Spinal cord (tissue), 9 donors: ENCODE measurements at regions not wholly inside any gene's neighbourhood (a gene's known extent, or its start where the extent isn't known, plus 50 kb on each side); places are given as distances from the start of the nearest gene placed in this dataset.

Experiments used
- DNase-seq, 6 donors: peaks; one replicate each; pipeline versions ENCODE4 v3.0.0 to v3.0.0-alpha.2; 2013 to 2015; ENCODE audit warnings: low spot score in 6 of 6, low read depth in 4 of 6
- H3K27ac ChIP-seq: one replicate; pipeline ENCODE4 v1.5.1; 2013; ENCODE audit warnings: low read depth, low read length, control low read depth
- H3K27me3 ChIP-seq: one replicate; pipeline ENCODE4 v1.6.1; 2013; ENCODE audit warnings: low read length; ENCODE audit not compliant: control insufficient read depth, insufficient read depth
- H3K36me3 ChIP-seq: one replicate; pipeline ENCODE4 v1.6.1; 2013; ENCODE audit warnings: low read length; ENCODE audit not compliant: control insufficient read depth, insufficient read depth
- H3K4me1 ChIP-seq: one replicate; pipeline ENCODE4 v1.6.1; 2013; ENCODE audit warnings: low read length; ENCODE audit not compliant: control insufficient read depth, insufficient read depth
- H3K4me3 ChIP-seq: one replicate; pipeline ENCODE4 v1.5.1; 2013; ENCODE audit warnings: low read depth, low read length, control low read depth
- H3K9me3 ChIP-seq: one replicate; pipeline ENCODE4 v1.6.1; 2013; ENCODE audit warnings: low read length; ENCODE audit not compliant: control insufficient read depth, insufficient read depth
- WGBS: methylation state at CpG from one replicate; pipeline ENCODE4 v1.1.5; 2013; ENCODE audit warnings: missing lambda C conversion rate; ENCODE audit not compliant: insufficient coverage; 5-methylcytosine and 5-hydroxymethylcytosine counted together
- donor health status: healthy.

DNA sequence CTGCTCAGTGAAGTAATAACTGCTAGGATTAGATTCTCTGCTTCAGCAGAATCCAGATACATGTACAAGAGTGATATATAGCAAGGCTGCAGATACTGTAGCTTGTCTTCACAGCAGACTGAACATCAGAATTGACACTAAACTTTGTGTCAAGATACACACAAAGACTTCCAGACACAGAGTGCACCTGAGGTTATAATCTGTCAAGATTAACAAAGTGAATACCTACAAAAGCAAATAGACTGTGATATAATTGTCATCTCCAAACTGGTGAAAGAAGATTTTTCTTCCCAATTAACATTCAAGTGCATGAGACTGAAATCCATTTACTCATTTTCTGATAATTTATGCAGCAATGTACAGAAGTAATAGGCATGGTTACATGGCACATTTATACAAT is 2266.5 kb upstream of the WWC1 start:
- no peaks in the 10 kb centered on the region for H3K27me3 ChIP-seq
- DNase-seq, result peak in 1 of 6 donors; percentile 38
- H3K36me3 ChIP-seq, result no peaks in the 10 kb centered on the region
- no peak overlapping the region for H3K4me3 ChIP-seq
- no peaks in the 10 kb centered on the region for H3K9me3 ChIP-seq
- H3K4me1 ChIP-seq, result no peaks in the 10 kb centered on the region
- no peak overlapping the region for H3K27ac ChIP-seq

DNA sequence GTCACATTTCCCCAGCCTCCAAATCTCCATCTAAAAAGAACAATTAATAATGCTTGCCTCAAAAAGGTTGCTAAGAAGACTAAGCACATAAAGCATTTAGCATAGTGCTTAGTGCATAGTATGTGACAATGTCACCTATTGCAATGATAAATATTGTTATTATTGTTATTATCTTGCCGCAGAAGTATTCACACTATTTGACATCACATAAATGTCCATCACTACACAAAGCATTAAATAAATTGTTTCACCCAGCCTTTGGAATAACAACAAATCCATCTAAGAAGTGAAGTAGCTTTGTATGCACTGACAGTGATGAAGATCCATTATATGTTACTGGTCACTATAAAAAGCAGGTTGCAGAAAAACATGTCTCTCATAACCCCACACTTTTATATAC is 2263.9 kb upstream of the WWC1 start:
- Histone ChIP-seq H3K27ac (no peak overlapping the region), H3K4me3 (no peak overlapping the region), H3K27me3 (no peaks in the 10 kb centered on the region), H3K36me3 (no peaks in the 10 kb centered on the region), H3K9me3 (no peaks in the 10 kb centered on the region), H3K4me1 (no peaks in the 10 kb centered on the region)
- WGBS, result no CpG with 5 or more reads among the region's 1 CpG
- no peak for DNase-seq

DNA sequence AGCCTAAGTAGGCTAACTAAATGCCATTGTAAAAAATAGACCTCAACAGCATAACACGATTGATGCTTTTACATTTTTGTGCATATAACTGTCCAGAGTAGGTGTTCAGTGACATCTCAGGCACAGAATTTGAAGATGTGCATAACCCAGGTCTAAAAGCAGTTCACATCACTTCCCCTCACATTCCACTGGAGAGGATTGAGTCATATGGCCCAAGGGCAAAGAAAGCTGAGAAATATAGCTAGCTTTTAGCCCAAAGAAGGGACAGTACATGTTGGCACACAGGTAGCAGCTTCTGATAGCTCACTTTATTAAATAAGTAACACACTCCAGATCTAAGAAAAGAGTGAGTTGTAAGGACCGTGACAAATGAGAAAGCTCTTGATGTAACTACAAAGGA is 2259.5 kb upstream of the WWC1 start:
- H3K4me1 ChIP-seq, result no peaks in the 10 kb centered on the region
- H3K27me3 ChIP-seq, result no peaks in the 10 kb centered on the region
- H3K27ac ChIP-seq, result no peak overlapping the region
- WGBS, result no CpG with 5 or more reads among the region's 2 CpGs
- no peaks in the 10 kb centered on the region for H3K9me3 ChIP-seq
- H3K4me3 ChIP-seq, result no peak overlapping the region
- no peaks in the 10 kb centered on the region for H3K36me3 ChIP-seq
- no peak for DNase-seq

DNA sequence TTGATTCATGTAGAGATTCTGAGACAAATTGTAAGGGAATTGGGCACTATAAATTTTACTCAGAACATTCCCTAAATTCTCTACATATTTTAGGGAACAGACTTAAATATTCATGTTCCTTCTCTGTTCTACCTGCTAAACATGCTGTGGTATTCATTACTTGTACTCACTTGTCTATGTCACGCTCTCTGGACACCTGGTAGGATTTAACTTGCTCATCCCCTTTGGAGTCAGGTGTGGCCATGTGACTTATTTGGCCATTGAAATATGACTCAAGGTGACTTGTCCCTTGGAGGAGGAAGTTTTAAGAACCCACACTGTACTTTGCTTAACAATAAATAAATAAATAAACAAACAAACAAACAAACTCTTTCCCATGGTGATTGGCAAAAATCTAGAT is 2258.8 kb upstream of the WWC1 start:
- Histone ChIP-seq H3K27me3 (no peaks in the 10 kb centered on the region), H3K4me1 (no peaks in the 10 kb centered on the region), H3K27ac (no peak overlapping the region), H3K36me3 (no peaks in the 10 kb centered on the region), H3K9me3 (no peaks in the 10 kb centered on the region), H3K4me3 (no peak overlapping the region)
- no peak for DNase-seq
- WGBS, result no CpG with 5 or more reads among the region's 1 CpG

DNA sequence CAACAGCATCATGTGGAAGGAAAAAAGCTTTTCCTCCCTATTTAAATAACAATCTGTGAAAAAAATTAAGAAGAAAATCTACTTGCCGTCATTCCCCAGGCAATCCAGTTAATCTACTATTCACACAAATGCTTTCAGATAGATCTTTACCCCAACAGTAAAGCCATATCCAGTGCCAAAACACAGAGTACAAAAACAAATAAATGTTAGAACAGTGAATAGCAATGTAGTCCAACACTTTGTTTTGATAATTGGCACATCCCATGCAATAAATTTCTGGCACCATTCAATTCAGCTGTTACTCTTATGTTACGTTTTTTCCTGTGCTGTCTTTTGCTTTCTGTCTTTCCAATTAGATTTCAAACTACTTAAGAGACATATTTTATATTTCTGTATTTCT is 2245.5 kb upstream of the WWC1 start:
- peak in 4 of 6 donors; percentile 2 to 52 (median 24) for DNase-seq
- no peak overlapping the region for H3K4me3 ChIP-seq
- H3K27me3 ChIP-seq, result no peaks in the 10 kb centered on the region
- H3K36me3 ChIP-seq, result no peaks in the 10 kb centered on the region
- H3K4me1 ChIP-seq, result no peaks in the 10 kb centered on the region
- H3K9me3 ChIP-seq, result no peaks in the 10 kb centered on the region
- H3K27ac ChIP-seq, result no peak overlapping the region
- no CpG with 5 or more reads among the region's 2 CpGs for WGBS

DNA sequence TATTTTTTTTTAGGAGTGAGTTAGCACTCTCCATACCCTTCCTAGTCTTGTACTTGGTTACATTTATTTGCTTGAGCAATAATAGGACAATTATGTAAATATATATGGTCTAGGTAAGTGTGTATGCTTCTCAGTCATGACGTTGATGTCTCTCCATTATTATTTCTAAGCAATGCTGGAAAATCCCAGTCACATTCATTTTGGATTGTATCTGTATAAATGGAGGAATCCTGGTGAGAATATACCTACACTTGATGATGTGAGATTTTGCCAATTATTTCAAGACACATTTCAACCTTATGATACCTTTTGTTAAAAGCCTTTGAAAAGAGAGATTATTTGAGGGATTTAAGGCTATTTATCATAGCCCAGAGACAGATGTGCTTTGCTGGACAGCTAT is 2244.5 kb upstream of the WWC1 start:
- Histone ChIP-seq H3K36me3 (no peaks in the 10 kb centered on the region), H3K27me3 (no peaks in the 10 kb centered on the region), H3K4me1 (no peaks in the 10 kb centered on the region), H3K9me3 (no peaks in the 10 kb centered on the region), H3K27ac (no peak overlapping the region), H3K4me3 (no peak overlapping the region)
- WGBS, result no CpG with 5 or more reads among the region's 1 CpG
- no peak for DNase-seq

DNA sequence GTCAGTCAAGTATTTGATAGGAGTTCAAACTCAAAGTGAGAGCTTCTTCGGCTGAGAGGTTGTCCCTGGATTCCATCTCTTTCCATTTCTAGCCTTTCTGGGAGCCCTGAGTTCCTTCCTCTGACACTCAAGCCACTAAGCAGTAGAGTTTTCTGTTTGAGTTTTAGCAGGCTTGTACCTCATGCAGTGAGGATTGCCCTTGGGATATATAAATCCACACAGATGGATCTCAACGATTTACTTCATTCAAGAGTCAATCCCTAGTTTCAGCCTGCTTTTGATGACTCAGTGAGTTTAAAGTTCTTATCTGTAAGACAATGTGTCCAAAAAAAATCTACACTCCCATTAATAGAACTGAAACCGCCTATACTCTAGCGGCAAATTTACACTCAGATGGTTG is 2240.9 kb upstream of the WWC1 start:
- Histone ChIP-seq H3K9me3 (no peaks in the 10 kb centered on the region), H3K4me3 (no peak overlapping the region)

DNA sequence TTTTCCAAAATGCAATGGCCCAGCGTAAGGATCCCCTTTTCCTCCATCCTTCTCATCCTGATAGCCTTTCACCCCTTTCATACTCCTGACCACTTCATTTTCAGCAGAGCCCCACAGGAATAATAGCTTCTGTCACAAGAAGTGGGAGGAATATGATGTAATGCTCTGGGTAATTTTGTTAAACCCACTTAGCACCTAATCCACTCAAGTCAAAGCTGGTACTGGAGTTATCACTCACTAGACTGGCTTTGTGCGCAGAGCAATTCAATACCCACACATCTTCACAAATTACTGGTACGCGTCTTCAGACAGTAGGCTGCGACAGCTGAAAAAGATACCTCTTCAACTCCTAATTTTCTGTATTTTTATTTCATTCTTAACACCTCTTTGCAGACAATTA is 2232.8 kb upstream of the WWC1 start:
- no peak overlapping the region for H3K27ac ChIP-seq
- no peaks in the 10 kb centered on the region for H3K27me3 ChIP-seq
- no peaks in the 10 kb centered on the region for H3K36me3 ChIP-seq
- no peak overlapping the region for H3K4me3 ChIP-seq
- WGBS, result 56% methylated on average over 4 of the region's 5 CpGs
- no peak for DNase-seq
- H3K4me1 ChIP-seq, result no peaks in the 10 kb centered on the region
- no peaks in the 10 kb centered on the region for H3K9me3 ChIP-seq

More for the DNA sequence above, 2240.9 kb upstream of the WWC1 start:
- Histone ChIP-seq H3K36me3 (no peaks in the 10 kb centered on the region), H3K27me3 (no peaks in the 10 kb centered on the region), H3K27ac (no peak overlapping the region), H3K4me1 (no peaks in the 10 kb centered on the region)
- WGBS, result no CpG with 5 or more reads among the region's 4 CpGs
- DNase-seq, result no peak

DNA sequence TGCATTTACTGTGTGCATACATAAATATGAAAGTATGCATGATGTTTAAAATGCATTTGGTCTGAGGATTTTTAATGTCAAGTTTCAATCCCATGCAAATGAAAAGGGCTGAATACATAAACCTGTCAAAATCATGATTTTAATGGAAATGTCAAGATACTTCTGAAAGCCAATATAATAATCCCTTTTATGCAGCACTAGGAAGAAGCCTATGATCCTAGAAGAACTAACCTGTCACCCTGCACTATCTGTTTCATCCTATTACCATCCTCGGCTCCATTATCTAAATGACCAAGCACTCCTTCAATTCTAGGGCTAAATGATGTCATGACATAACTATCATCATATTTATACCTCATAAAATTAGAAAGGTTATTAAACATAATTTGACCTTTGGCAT is 2229.4 kb upstream of the WWC1 start:
- H3K27me3 ChIP-seq, result no peaks in the 10 kb centered on the region
- no peak overlapping the region for H3K4me3 ChIP-seq
- no peak overlapping the region for H3K27ac ChIP-seq
- DNase-seq, result no peak
- H3K4me1 ChIP-seq, result no peaks in the 10 kb centered on the region
- WGBS, result 100% methylated on average over 1 of the region's 1 CpG
- H3K9me3 ChIP-seq, result no peaks in the 10 kb centered on the region
- no peaks in the 10 kb centered on the region for H3K36me3 ChIP-seq

DNA sequence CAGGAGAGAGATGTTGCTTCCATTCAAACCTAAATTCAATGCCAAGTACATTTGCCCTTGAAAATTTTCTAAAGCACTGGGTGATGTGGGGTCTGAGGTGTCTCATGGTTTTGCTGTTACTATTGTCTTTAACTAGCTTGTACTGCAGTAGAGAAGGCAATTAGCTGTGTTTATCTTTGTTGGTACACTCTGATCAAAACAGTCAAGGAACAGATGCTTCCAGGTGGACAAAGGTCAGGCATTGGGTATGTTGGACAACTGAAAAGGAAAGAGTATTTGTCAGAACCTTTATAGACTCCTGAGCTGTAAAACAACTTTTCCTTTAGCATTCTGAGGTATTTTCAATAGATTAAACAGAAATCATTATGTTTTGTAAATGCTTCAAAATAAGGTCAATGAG is 2228.7 kb upstream of the WWC1 start:
- Histone ChIP-seq H3K27ac (no peak overlapping the region), H3K4me3 (no peak overlapping the region), H3K36me3 (no peaks in the 10 kb centered on the region), H3K27me3 (no peaks in the 10 kb centered on the region), H3K9me3 (no peaks in the 10 kb centered on the region), H3K4me1 (no peaks in the 10 kb centered on the region)
- no peak for DNase-seq

DNA sequence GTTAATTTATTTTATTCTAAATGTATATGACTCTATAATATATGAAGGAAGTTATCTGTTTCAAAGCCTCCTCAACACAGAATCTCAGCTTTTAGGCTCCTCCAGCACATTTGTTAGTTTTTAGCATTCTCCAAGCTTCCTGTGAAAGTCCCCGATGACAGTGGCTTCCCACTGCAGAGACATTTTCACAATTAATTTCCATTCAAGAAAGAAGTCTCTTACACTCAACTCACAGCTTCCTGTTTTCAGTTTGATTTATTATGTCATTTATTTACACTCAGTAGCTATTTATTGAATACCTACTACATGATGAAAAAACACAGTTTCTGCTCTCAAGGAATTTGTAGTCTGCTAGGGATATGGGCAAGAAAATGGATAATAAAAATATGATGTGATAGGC is 2228.2 kb upstream of the WWC1 start:
- no peaks in the 10 kb centered on the region for H3K9me3 ChIP-seq
- 38% methylated on average over 1 of the region's 1 CpG for WGBS
- no peaks in the 10 kb centered on the region for H3K36me3 ChIP-seq

More for the DNA sequence above, 2228.2 kb upstream of the WWC1 start:
- H3K27me3 ChIP-seq, result no peaks in the 10 kb centered on the region
- no peak overlapping the region for H3K27ac ChIP-seq
- peak in 1 of 6 donors; percentile 48 for DNase-seq
- no peak overlapping the region for H3K4me3 ChIP-seq
- no peaks in the 10 kb centered on the region for H3K4me1 ChIP-seq
